CD4-positive, alpha-beta T cell treated with Interferon alpha-2 for 1 hour (primary cell): ENCODE measurements at regions not wholly inside any gene's neighbourhood (a gene's known extent, or its start where the extent isn't known, plus 50 kb on each side); places are given as distances from the start of the nearest gene placed in this dataset.

Experiments used
- DNase-seq, 2 donors: peaks; one replicate each; pipeline ENCODE4 v3.0.0-alpha.2; 2020 to 2022

GRCh38 chr19:29263305-29264135, 50.6 kb upstream of the UQCRFS1 start:
- DNase-seq: peak; percentile 49 to 62

- DNase-seq: no peak
These were observed 51.9 kb upstream of the UQCRFS1 start for GRCh38 chr19:29264897-29265296.

- no peak for DNase-seq
These were observed 52.5 kb upstream of the UQCRFS1 start for GRCh38 chr19:29265436-29265835.

GRCh38 chr19:29266001-29266400, 53.0 kb upstream of the UQCRFS1 start:
- no peak for DNase-seq

GRCh38 chr19:29266603-29267002, 53.7 kb upstream of the UQCRFS1 start:
- DNase-seq: no peak

GRCh38 chr19:29267701-29268100, 54.8 kb upstream of the UQCRFS1 start:
- no peak for DNase-seq

- DNase-seq: no peak
These were observed 55.2 kb upstream of the UQCRFS1 start for GRCh38 chr19:29268103-29268502.

- no peak for DNase-seq
These were observed 55.9 kb upstream of the UQCRFS1 start for GRCh38 chr19:29268721-29269393.

DNA sequence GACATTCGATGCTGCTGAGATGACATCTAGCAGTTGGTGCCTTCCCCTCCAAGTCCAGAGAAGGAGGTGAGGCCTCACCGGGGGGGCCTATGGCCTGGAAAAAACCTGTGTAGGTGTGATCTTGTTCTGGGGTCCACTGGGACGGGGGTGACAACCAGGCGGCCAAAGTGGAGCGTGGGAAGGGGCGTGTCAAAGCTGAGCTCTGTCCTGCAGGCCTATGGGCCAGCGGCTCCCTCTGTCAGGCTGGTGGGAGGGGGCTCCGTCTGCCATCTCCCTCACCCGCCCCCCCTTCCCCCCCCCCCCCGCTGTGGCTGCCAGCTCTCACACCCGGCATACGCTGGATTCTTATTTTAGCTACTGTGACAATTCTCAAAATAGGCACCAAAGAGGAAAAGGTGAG, 56.7 kb upstream of the UQCRFS1 start:
- DNase-seq: no peak

- no peak for DNase-seq
These were observed 58.4 kb upstream of the UQCRFS1 start for GRCh38 chr19:29271341-29271740.

- no peak for DNase-seq
These were observed 59.0 kb upstream of the UQCRFS1 start for GRCh38 chr19:29271911-29272310.

DNA sequence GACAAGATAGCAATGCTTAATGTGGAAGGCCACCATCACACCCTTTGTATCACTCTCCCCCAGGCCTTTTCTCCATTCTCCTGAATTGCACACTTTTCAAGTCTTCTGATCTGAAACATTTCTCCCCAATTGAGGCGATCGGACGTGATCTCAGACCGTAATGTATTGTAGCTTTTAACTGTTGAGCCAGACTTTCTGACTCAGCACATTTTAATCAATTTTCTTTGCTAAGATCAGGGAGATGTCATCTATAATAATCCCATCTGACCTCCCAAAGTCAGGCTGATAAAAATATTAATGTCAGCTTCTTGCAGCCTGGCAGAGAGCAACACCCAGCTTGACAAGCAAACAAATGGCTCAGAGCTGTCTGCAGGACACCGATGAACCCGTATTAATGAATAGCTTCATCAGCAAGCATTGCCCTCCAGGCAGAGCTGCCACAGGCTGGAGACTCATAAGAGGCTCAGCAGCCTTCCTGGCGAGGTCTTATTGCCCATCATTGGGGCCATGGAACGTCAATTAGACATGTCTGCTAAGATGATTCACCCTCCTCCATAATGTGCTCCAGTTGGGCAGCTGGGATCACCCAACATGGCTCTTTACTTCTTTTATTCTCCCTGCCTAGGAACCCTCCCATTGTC, 60.2 kb upstream of the UQCRFS1 start:
- DNase-seq: no peak

DNA sequence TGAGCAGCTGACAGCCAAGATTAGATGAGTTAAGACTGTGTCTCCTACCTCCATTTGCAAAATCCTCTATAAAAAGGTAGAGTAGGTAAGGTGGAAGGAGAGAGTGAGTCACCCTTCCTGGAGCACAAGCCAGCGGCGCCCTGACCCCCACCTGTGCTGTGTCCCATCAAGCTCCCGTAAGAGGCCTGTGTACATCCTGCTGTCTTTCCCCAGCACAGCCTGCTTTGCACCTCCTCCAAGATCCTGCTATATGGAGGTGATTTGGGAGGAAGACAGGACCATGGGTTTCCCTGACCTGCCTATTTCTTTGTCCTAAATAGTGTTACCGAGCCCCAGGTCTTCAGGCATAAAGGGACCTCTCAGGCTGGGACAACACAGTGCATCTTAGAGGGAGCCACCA, 62.3 kb upstream of the UQCRFS1 start:
- no peak for DNase-seq

GRCh38 chr19:29277102-29277501, 64.2 kb upstream of the UQCRFS1 start:
- DNase-seq: peak; percentile 54 to 79

DNA sequence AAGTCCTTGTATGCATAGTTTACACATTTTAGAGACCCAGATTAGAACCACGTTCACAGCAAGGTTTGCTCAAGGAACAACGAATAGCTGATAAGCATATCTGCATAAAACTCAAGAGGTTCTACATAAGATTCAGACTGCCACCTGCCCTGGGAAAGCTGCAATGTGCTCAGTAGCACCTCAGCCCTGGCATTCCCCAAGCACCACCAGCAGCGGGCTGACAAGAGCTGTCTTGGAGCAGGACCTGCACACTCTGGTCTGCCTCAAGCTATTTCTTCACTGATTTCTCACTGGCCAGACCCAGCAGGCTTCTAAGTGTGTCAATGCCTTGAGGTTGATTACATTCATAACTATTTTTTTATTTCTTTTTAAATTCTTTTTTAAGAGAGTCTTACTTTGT, 65.8 kb upstream of the UQCRFS1 start:
- no peak for DNase-seq

- no peak for DNase-seq
These were observed 70.4 kb upstream of the UQCRFS1 start for GRCh38 chr19:29283366-29283765.

GRCh38 chr19:29285187-29285687, 72.3 kb upstream of the UQCRFS1 start:
- no peak for DNase-seq

GRCh38 chr19:29285878-29286277, 72.9 kb upstream of the UQCRFS1 start:
- DNase-seq: no peak

DNA sequence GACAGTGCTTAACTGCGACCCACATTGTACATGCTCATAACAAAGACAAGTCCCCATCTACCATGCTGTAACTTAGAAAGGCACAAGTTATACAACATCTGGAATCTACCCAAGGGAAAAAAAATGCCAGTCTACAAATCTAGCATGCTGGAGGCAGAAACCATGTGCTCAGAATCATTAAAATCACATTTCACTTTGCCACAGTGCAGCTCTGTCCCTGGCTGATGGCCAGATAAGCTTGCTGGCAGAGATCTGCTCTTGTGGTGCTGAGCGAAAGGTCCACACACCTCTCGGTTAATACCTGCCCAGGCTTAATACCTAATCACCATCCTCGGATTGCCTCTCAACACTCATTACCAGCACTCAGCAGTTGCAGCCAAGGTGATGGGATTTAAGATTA, 74.1 kb upstream of the UQCRFS1 start:
- no peak for DNase-seq

DNA sequence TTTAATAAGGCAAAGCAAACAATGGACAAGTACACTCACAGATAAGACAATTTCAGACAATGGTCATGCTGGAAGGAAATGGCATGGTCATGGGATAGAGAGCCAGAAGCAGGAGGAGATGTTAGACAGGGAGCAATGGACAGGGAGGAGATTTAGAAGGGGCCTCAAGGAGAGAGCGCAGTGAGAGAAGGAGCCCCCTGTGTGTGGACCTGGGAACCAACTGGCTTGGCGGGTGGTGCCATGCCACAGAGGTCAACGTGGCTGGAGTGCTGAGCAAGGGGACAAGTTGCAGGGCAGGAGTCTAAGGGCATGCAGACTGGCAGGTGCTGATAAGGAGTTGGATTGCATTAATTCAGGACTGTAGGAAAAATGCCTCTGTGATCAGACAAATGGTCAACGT, 75.3 kb upstream of the UQCRFS1 start:
- no peak for DNase-seq

DNA sequence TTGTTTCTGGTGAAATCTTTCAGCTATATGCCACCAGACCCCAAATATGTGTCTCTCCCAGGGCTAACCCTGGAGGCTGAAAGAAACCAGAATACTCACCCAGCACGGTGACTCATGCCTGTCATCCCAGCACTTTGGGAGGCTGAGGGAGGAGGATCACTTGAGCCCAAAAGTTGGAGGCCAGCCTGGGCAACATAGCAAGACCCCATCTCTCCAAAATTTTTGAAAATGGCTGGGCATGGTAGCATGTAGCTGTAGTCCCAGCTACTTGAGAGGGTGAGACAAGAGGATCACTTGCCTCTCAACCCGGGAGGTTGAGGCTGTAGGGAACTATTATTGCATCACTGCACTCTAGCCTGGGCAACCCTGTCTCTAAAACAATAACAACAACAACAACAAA, 76.1 kb upstream of the UQCRFS1 start:
- no peak for DNase-seq

GRCh38 chr19:29290853-29291252, 77.9 kb upstream of the UQCRFS1 start:
- no peak for DNase-seq

- DNase-seq: no peak
These were observed 79.2 kb upstream of the UQCRFS1 start for GRCh38 chr19:29292153-29292552.

DNA sequence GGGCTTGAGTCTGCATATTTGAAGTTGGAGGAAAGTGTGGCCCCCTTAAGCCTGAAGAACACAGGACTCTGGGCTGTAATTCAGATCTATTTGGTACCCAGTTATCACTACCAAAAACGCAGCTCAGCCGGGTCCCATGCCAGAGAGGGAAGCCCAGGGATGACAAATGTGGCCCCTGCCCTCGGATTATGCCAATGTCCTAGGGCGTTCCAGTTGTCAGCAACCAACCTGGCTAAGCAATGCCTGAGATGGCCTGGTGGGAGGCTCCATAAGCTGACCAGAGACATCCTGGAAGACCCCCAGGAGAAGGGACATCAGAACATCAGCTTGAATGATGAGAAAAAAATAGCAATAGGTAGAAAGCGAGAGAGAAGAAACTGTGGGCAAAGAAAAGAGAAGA, 79.6 kb upstream of the UQCRFS1 start:
- no peak for DNase-seq
